HG03060 (cell line): ENCODE measurements at regions not wholly inside any gene's neighbourhood (a gene's known extent, or its start where the extent isn't known, plus 50 kb on each side); places are given as distances from the start of the nearest gene placed in this dataset.

Experiments used
- ATAC-seq: cut with Tn5 transposase; IDR thresholded peaks from one replicate; pipeline ENCODE4 v1.9.1; 2021; ENCODE audit warnings: low read depth, moderate number of reproducible peaks; ENCODE audit not compliant: unreplicated experiment

- no peak for ATAC-seq
These were observed 112.9 kb upstream of the HSF2 start for GRCh38 chr6:122286512-122286911.

GRCh38 chr6:122289762-122290539, 109.5 kb upstream of the HSF2 start:
- ATAC-seq = no peak

- ATAC-seq = no peak
These were observed 102.4 kb upstream of the HSF2 start for GRCh38 chr6:122297010-122297409.

- no peak for ATAC-seq
These were observed 97.4 kb upstream of the HSF2 start for GRCh38 chr6:122302067-122302466.

- ATAC-seq = no peak
These were observed 91.9 kb upstream of the HSF2 start for GRCh38 chr6:122307577-122307976.

- no peak for ATAC-seq
These were observed 91.4 kb upstream of the HSF2 start for GRCh38 chr6:122308074-122308473.

- ATAC-seq = no peak
These were observed 83.6 kb upstream of the HSF2 start for GRCh38 chr6:122315842-122316241.

GRCh38 chr6:122322824-122323223, 76.6 kb upstream of the HSF2 start:
- no peak for ATAC-seq

GRCh38 chr6:122323361-122323760, 76.1 kb upstream of the HSF2 start:
- no peak for ATAC-seq

- ATAC-seq = no peak
These were observed 69.1 kb upstream of the HSF2 start for GRCh38 chr6:122330315-122330714.

GRCh38 chr6:122337645-122338044, 61.8 kb upstream of the HSF2 start:
- no peak for ATAC-seq

GRCh38 chr6:122339661-122340060, 59.8 kb upstream of the HSF2 start:
- no peak for ATAC-seq

GRCh38 chr6:122347280-122347679, 52.2 kb upstream of the HSF2 start:
- no peak for ATAC-seq

- ATAC-seq = no peak
These were observed 51.7 kb upstream of the HSF2 start for GRCh38 chr6:122347751-122348150.
